COLO668 (cell line): ENCODE measurements at regions not wholly inside any gene's neighbourhood (a gene's known extent, or its start where the extent isn't known, plus 50 kb on each side); places are given as distances from the start of the nearest gene placed in this dataset.
"Not testable (repeated sequence)": the region's sequence is repeated elsewhere in the genome, so short reads cannot be mapped to it uniquely, and the experiment has no call there.

Experiments
- DNase-seq: peaks from one replicate; lab custom pipeline; 2025; ENCODE audit not compliant: unreplicated experiment; lab: John Stamatoyannopoulos, UW

GRCh38 chr1:234961456-234962339 lies 166.9 kb downstream of the TOMM20 start:
- peak; percentile 39 for DNase-seq

GRCh38 chr1:234960722-234961455 lies 167.7 kb downstream of the TOMM20 start:
- peak; percentile 55 for DNase-seq

- DNase-seq = no peak
Measured at GRCh38 chr1:234958706-234959657, 169.7 kb downstream of the TOMM20 start.

- peak; percentile 77 for DNase-seq
Measured at GRCh38 chr1:234958066-234958705, 170.5 kb downstream of the TOMM20 start.

- DNase-seq = peak; percentile 91
Measured at GRCh38 chr1:234957330-234958065, 171.1 kb downstream of the TOMM20 start.

- peak; percentile 94 for DNase-seq
Measured at GRCh38 chr1:234956821-234957329, 171.8 kb downstream of the TOMM20 start.

- DNase-seq = peak; percentile 57
Measured at GRCh38 chr1:234955107-234955731, 173.4 kb downstream of the TOMM20 start.

- DNase-seq = no peak
Measured at GRCh38 chr1:234954613-234955012, 174.0 kb downstream of the TOMM20 start.

GRCh38 chr1:234953655-234954405 lies 174.8 kb downstream of the TOMM20 start:
- DNase-seq = no peak

- no peak for DNase-seq
Measured at GRCh38 chr1:234950598-234950997, 178.0 kb downstream of the TOMM20 start.

- not testable (repeated sequence) for DNase-seq
Measured at GRCh38 chr1:234949528-234949927, 179.1 kb downstream of the TOMM20 start.

- DNase-seq = no peak
Measured at GRCh38 chr1:234944439-234945344, 183.9 kb downstream of the TOMM20 start.

- peak; percentile 25 for DNase-seq
Measured at GRCh38 chr1:234943836-234944402, 184.7 kb downstream of the TOMM20 start.

- DNase-seq = no peak
Measured at GRCh38 chr1:234942879-234943506, 185.6 kb downstream of the TOMM20 start.

GRCh38 chr1:234942012-234942332 lies 186.7 kb downstream of the TOMM20 start:
- DNase-seq = no peak

GRCh38 chr1:234941321-234942011 lies 187.2 kb downstream of the TOMM20 start:
- no peak for DNase-seq
